Esophagus muscularis mucosa (tissue), 4 donors: ENCODE measurements at regions not wholly inside any gene's neighbourhood (a gene's known extent, or its start where the extent isn't known, plus 50 kb on each side); places are given as distances from the start of the nearest gene placed in this dataset.

Experiments used
- CTCF ChIP-seq, 3 experiments: fragments of 200-600 bp in 2 of 3; fragments of 450-650 bp in 1 of 3; sonication (generic) in 2 of 3; IDR thresholded peaks; one replicate each; pipeline ENCODE4 v1.5.1; 2017 to 2019; ENCODE audit warnings: antibody characterized with exemption in 3 of 3, mild to moderate bottlenecking in 2 of 3, moderate library complexity in 1 of 3
- EP300 ChIP-seq: sonication (generic); formaldehyde crosslinking; IDR thresholded peaks from one replicate; pipeline ENCODE4 v1.6.1; 2017; ENCODE audit warnings: antibody characterized with exemption
- POLR2A ChIP-seq: fragments of 450-650 bp; IDR thresholded peaks from one replicate; pipeline ENCODE4 v1.6.1; 2017; ENCODE audit warnings: antibody characterized with exemption, moderate library complexity, mild to moderate bottlenecking, low read depth

DNA sequence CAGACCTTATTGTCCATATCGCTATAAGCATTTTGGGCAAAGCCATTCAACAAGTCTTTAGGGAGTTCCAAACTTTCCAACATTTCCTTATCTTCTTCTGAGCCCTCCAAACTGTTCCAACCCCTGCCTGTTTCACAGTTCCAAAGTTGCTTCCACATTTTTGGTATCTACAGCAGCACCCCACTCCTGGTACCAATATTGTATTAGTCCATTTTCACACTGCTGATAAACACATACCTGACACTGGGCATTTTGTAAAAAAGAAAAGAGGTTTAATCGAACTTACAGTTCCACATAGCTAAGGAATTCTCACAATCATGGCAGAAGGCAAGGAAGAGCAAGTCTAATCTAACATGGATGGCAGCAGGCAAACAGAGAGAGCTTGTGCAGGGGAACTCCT lies 834.1 kb upstream of the GBE1 start:
- TF ChIP-seq CTCF (IDR thresholded peaks at IDR 0.05) (no peak), EP300 (no peak), POLR2A (no peak)
